Hypothalamus (tissue), 51 donors: ENCODE measurements at regions not wholly inside any gene's neighbourhood (a gene's known extent, or its start where the extent isn't known, plus 50 kb on each side); places are given as distances from the start of the nearest gene placed in this dataset.

ENCODE experiments used
- DNase-seq, 51 donors: peaks; one replicate each; lab custom pipeline; 2025; lab: John Stamatoyannopoulos, UW

GRCh38 chr3:34174740-34175139 lies 376.3 kb downstream of the PDCD6IP start:
- no peak for DNase-seq

DNA sequence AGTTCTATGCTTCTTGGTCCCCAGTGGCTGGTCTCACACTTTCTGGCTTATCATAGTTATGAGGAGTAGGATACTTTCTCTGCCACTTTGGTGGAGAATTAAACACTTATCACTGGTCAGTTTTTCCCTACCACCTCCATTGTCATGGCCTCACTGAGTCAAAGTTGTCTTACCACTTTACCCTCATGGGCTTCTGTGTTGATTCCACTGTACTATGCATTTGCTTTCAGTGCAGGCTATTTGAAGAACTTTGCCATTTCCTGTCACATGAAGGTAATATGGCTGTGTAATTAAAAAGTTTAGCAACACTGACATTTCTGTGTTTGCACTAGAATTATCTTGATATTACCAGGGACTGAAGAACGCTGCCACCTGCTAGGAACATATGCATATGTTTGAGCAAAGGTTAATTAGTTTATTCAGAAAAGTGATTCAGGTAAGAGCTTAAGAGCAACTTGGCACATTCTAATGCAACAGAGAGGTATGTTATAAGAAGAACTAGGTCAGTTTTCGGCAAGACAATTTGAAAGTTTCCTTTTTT lies 377.3 kb downstream of the PDCD6IP start:
- no peak for DNase-seq

DNA sequence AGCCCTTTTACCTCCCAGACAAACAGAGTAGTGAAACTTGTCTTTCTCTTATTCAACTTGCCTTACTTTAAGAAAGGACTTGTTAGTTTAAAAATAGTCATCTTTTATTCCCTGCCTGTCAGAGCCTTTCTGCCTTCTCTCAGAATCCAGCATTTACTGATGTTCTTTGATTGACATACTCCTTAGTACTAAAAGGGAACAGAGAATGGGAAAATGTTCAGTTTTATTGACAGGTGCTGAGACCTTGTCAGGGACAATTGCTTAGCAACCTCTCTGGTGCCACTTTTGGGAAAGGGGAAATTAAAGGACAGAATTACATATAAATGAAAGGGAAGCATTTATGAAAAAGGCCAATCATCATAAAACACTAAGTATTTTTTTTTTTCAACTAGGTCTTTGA lies 378.3 kb downstream of the PDCD6IP start:
- no peak for DNase-seq

GRCh38 chr3:34178415-34178814 lies 380.0 kb downstream of the PDCD6IP start:
- no peak for DNase-seq

DNA sequence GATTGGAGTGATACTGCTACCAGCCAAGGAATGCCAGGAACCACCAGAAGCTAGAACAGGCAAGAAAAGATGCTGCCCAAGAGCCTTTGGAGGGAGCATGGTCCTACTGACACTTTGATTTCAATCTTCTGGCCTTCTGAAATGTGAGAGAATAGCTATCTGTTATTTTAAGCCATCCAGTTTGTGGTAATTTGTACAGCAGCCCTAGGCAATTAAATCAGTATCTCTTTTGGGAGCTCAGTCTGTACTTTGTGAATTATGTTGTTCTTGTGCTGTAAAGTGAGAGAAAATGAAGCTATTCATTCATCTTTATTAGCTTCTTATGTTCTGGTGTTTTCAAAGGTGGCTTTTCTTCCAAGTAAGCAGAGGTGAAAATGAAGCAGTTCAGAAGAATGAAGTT lies 381.3 kb downstream of the PDCD6IP start:
- DNase-seq: no peak

GRCh38 chr3:34180532-34180931 lies 382.1 kb downstream of the PDCD6IP start:
- DNase-seq: no peak

GRCh38 chr3:34183114-34183513 lies 384.7 kb downstream of the PDCD6IP start:
- no peak for DNase-seq

DNA sequence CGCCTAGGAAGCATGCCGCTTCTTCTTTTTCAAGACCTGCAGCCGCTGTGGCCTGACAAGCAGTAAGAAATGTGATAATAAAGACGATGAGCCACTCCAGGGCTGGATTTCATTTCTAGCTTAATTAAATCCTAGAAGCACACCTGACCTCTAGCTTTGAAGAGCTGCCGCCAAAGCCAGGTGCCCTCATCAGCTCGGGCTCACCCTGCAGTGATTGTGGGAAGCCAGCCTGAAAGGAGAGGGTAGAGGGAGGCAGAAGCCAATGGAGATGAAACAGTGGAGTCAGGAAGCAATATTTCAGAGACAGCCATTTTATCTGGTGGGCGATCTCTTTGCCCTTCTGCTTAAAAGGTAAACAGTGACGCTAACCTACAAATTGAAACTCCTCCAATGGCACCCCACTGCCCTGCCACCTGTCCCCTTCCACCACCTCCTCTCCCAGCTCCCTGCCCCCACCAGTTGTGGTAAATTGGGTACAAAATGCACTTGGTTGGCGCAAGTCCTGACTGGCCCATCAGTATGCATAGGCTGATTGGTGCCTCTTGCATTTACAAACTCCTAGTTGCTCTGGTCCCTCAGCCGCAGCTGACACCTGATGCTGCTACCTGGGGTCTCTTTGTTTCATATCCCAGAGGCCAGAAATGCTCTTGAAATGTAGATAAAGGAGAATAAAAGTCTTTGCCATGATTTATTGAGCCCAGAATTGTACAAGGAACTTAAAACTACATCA lies 385.3 kb downstream of the PDCD6IP start:
- DNase-seq: no peak

- DNase-seq: no peak
Observed at GRCh38 chr3:34185301-34185700, 386.9 kb downstream of the PDCD6IP start.

- no peak for DNase-seq
Observed at GRCh38 chr3:34189133-34189532, 390.7 kb downstream of the PDCD6IP start.

GRCh38 chr3:34196914-34197313 lies 398.5 kb downstream of the PDCD6IP start:
- no peak for DNase-seq

- no peak for DNase-seq
Observed at GRCh38 chr3:34198309-34198708, 399.9 kb downstream of the PDCD6IP start.

- DNase-seq: no peak
Observed at GRCh38 chr3:34200576-34200975, 402.1 kb downstream of the PDCD6IP start.

GRCh38 chr3:34202975-34203374 lies 404.5 kb downstream of the PDCD6IP start:
- no peak for DNase-seq

DNA sequence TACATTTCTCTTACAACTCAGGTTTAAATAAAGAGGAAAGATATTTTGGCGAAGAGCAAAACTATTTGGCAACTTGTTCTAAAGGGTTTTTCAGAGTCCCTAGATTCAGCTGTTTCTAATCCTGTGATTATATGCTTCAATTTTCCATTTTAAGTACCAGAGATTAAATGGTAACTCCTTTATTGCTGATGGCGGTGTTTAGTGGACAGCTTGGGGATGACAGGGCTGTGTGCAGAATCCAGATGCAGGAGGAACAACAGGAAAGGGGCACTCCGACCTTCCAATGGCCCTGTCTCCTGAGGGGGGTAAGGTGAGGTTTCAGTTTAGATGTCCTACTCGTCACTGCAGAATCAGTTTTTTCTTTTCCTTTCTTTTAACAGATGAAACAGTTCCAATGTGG lies 405.0 kb downstream of the PDCD6IP start:
- no peak for DNase-seq

GRCh38 chr3:34207002-34207401 lies 408.6 kb downstream of the PDCD6IP start:
- no peak for DNase-seq

DNA sequence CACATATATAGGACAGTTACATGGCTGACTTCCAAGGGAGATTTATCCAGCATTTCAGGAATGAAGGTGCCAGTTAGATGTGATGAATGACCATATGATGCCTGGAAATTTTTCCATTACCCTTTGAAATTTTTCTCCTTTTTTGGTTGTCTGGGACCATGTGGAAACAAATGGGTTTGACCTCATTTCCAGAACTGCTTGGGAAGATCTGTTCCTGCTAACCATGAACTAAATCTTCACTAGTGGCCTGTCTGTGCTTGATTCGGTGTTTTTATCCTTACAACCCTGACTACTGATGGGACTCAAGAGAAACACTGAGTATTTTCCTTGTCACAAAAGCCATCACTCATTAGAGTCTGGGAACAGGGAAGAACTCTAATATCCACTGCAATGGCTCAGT lies 409.4 kb downstream of the PDCD6IP start:
- DNase-seq: no peak

- no peak for DNase-seq
Observed at GRCh38 chr3:34212175-34212574, 413.7 kb downstream of the PDCD6IP start.

DNA sequence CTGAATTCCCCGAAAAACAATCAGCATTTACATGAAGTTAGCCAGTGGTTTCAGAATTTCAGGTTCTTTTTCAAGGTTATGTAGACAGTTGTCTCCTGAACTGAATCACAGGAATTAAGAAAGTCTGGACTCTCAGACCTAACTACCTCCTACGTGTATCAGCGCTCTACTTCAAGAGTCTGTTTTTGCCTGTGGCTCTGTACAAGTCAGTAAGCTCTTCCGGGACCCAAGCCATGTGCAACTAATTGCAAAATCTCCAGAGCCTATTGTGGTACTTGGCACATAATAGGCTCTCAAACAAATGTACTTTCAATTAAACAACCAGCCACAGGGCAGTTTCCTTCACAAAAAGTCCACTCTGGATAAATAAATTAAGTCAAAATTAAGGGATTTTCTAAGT lies 414.2 kb downstream of the PDCD6IP start:
- peak in 17 of 51 donors; percentile 1 to 41 (median 17) for DNase-seq

DNA sequence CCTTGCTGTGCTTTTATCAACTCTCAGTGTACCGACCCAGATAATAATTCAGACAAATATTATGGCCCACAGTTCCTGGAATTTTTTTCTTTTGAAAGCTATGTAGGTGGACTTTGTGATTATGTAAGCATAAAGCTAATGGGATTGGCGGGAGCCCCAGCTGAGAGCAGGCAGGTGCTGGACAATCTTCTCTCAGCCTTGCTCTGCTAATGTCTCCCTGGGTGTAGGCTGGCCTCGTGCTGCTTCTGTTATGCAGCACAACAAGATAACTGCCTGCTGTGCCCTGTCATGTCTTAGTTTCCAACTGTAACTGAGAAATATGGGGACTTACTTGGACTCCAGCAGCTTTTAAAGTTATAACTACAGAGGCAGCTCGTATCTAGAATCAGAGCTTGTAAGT lies 415.0 kb downstream of the PDCD6IP start:
- peak in 6 of 51 donors; percentile 1 to 14 (median 7) for DNase-seq

DNA sequence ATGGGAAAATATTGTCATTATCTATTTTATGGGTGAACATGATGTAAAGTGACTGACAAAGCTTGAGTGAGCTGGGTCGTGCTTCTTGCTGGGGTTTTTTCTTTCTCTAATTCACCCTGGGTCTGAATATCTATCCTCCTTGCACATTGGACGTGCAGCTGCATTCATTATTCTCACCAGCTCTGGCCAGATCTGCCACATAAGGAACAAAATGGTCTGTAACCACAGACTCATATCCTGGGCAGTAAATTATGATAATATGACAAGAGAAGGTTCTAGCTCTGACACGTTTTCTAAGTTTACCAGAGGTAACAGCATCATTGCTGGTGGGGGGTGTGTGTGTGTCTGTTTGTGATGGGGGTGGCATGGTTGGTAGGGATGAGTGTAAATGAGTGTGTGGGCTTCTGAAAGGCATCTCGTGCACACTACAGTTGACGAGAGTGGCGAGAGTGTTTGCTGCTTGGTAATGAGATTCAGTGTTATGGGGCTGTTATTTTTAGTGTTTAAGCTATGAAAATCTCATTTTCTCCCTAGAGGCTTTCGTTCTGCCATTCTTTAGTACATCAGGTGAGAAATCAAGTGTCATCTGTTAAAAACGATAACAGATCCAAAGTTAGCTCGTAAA lies 418.4 kb downstream of the PDCD6IP start:
- DNase-seq: no peak

GRCh38 chr3:34218706-34219385 lies 420.4 kb downstream of the PDCD6IP start:
- DNase-seq: no peak
